NB4 (cell line): ENCODE measurements at regions not wholly inside any gene's neighbourhood (a gene's known extent, or its start where the extent isn't known, plus 50 kb on each side); places are given as distances from the start of the nearest gene placed in this dataset.

Experiments
- MYC ChIP-seq: IDR thresholded peaks from 2 replicates; pipeline ENCODE4 v1.6.1; 2011; ENCODE audit warnings: low read depth, low read length
- TF ChIP-seq, protein P1 (sequence below): IDR thresholded peaks from one replicate; pipeline ENCODE4 v1.5.1; 2012; ENCODE audit warnings: low read depth, low read length
- TF ChIP-seq, protein P2 (sequence below): IDR thresholded peaks from 2 replicates; pipeline ENCODE4 v1.6.1; 2011; ENCODE audit warnings: low read depth, low read length

DNA sequence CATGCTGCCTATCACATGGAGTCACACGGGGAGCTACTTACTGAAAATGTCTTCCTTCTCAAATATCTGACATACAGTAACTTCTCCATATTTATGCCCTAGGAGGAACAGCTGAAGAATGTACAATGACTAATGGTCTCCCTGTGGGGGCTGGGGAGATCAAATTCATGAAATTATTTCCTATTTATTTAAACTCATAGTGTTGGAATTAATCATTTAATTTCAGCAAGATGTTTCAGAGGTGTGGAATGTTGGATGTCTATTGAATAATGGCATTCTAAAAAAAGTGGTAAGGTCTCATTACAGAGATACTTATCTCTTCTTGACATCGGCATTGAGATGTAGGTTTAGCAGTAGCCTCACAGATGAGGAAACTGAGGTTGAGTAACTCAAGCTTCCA is 214.3 kb upstream of the CDH11 start:
- TF ChIP-seq, protein P1, sequence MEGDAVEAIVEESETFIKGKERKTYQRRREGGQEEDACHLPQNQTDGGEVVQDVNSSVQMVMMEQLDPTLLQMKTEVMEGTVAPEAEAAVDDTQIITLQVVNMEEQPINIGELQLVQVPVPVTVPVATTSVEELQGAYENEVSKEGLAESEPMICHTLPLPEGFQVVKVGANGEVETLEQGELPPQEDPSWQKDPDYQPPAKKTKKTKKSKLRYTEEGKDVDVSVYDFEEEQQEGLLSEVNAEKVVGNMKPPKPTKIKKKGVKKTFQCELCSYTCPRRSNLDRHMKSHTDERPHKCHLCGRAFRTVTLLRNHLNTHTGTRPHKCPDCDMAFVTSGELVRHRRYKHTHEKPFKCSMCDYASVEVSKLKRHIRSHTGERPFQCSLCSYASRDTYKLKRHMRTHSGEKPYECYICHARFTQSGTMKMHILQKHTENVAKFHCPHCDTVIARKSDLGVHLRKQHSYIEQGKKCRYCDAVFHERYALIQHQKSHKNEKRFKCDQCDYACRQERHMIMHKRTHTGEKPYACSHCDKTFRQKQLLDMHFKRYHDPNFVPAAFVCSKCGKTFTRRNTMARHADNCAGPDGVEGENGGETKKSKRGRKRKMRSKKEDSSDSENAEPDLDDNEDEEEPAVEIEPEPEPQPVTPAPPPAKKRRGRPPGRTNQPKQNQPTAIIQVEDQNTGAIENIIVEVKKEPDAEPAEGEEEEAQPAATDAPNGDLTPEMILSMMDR, result no peak
- TF ChIP-seq, protein P2, sequence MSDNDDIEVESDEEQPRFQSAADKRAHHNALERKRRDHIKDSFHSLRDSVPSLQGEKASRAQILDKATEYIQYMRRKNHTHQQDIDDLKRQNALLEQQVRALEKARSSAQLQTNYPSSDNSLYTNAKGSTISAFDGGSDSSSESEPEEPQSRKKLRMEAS, result no peak
- no peak for TF ChIP-seq MYC
